Amniotic stem cell (primary cell): ENCODE measurements at regions not wholly inside any gene's neighbourhood (a gene's known extent, or its start where the extent isn't known, plus 50 kb on each side); places are given as distances from the start of the nearest gene placed in this dataset.
"Not testable (repeated sequence)": the region's sequence is repeated elsewhere in the genome, so short reads cannot be mapped to it uniquely, and the experiment has no call there.

Source experiments
- DNase-seq: peaks from one replicate; lab custom pipeline; 2025; lab: John Stamatoyannopoulos, UW

- DNase-seq = no peak
These were observed 122.1 kb upstream of the MMADHC start for GRCh38 chr2:149709496-149710263.

- DNase-seq = no peak
These were observed 115.7 kb upstream of the MMADHC start for GRCh38 chr2:149703281-149703680.

- DNase-seq = no peak
These were observed 115.0 kb upstream of the MMADHC start for GRCh38 chr2:149702571-149702970.

GRCh38 chr2:149701241-149701640 is 113.7 kb upstream of the MMADHC start:
- DNase-seq = no peak

GRCh38 chr2:149692961-149693396 is 105.4 kb upstream of the MMADHC start:
- no peak for DNase-seq

- DNase-seq = no peak
These were observed 103.2 kb upstream of the MMADHC start for GRCh38 chr2:149690825-149691224.

- no peak for DNase-seq
These were observed 99.5 kb upstream of the MMADHC start for GRCh38 chr2:149687052-149687427.

GRCh38 chr2:149686136-149687051 is 98.8 kb upstream of the MMADHC start:
- no peak for DNase-seq

- DNase-seq = not testable (repeated sequence)
These were observed 97.8 kb upstream of the MMADHC start for GRCh38 chr2:149685401-149685800.

GRCh38 chr2:149679286-149679685 is 91.7 kb upstream of the MMADHC start:
- no peak for DNase-seq

- DNase-seq = no peak
These were observed 89.8 kb upstream of the MMADHC start for GRCh38 chr2:149677416-149677815.

GRCh38 chr2:149670086-149670485 is 82.5 kb upstream of the MMADHC start:
- DNase-seq = no peak

- no peak for DNase-seq
These were observed 79.3 kb upstream of the MMADHC start for GRCh38 chr2:149666809-149667320.

- no peak for DNase-seq
These were observed 77.3 kb upstream of the MMADHC start for GRCh38 chr2:149664896-149665295.

GRCh38 chr2:149662556-149662955 is 75.0 kb upstream of the MMADHC start:
- no peak for DNase-seq

GRCh38 chr2:149661844-149662243 is 74.3 kb upstream of the MMADHC start:
- DNase-seq = peak; percentile 31

- no peak for DNase-seq
These were observed 71.0 kb upstream of the MMADHC start for GRCh38 chr2:149658553-149658952.

GRCh38 chr2:149657401-149658040 is 69.9 kb upstream of the MMADHC start:
- no peak for DNase-seq

- no peak for DNase-seq
These were observed 69.4 kb upstream of the MMADHC start for GRCh38 chr2:149656996-149657395.

- no peak for DNase-seq
These were observed 66.4 kb upstream of the MMADHC start for GRCh38 chr2:149653831-149654445.

GRCh38 chr2:149652926-149653325 is 65.4 kb upstream of the MMADHC start:
- DNase-seq = no peak

- no peak for DNase-seq
These were observed 65.0 kb upstream of the MMADHC start for GRCh38 chr2:149652526-149652925.
